ENCODE measurements at regions not wholly inside any gene's neighbourhood (a gene's known extent, or its start where the extent isn't known, plus 50 kb on each side); places are given as distances from the start of the nearest gene placed in this dataset.

- no peak for TF ChIP-seq CTCF (IDR thresholded peaks at IDR 0.05)
- TF ChIP-seq EZH2 (IDR thresholded peaks at IDR 0.05; ENCODE audit: borderline replicate concordance, insufficient read depth, low read depth, low read length, poor library complexity, severe bottlenecking) = no peak
Measured at GRCh38 chr22:47676685-47677084, 914.2 kb downstream of the TBC1D22A start.
